Adrenal gland (tissue), 5 donors: ENCODE measurements at regions not wholly inside any gene's neighbourhood (a gene's known extent, or its start where the extent isn't known, plus 50 kb on each side); places are given as distances from the start of the nearest gene placed in this dataset.

ENCODE experiments used
- POLR2A ChIP-seq, 2 donors: fragments of 450-650 bp; IDR thresholded peaks; one replicate each; pipeline ENCODE4 v1.6.1; 2017; ENCODE audit warnings: antibody characterized with exemption in 2 of 2, mild to moderate bottlenecking in 2 of 2, moderate library complexity in 1 of 2
- TF ChIP-seq, protein P1 (sequence below), 6 experiments: fragments of 450-650 bp in 4 of 6; fragments of 200-600 bp in 2 of 6; sonication (generic) in 1 of 6; IDR thresholded peaks; 1 replicate in 5 of 6; 2 replicates in 1 of 6; pipeline versions ENCODE4 v1.5.1 to v1.8.0; 2016 to 2021; ENCODE audit warnings: antibody characterized with exemption in 6 of 6, mild to moderate bottlenecking in 2 of 6, moderate library complexity in 1 of 6
- donor health status: DM: no; HTN: no; CAD: no.

GRCh38 chr16:11488304-11488703, 98.4 kb downstream of the LITAF start:
- TF ChIP-seq POLR2A (IDR thresholded peaks at IDR 0.05), result no peak
- TF ChIP-seq, protein P1, sequence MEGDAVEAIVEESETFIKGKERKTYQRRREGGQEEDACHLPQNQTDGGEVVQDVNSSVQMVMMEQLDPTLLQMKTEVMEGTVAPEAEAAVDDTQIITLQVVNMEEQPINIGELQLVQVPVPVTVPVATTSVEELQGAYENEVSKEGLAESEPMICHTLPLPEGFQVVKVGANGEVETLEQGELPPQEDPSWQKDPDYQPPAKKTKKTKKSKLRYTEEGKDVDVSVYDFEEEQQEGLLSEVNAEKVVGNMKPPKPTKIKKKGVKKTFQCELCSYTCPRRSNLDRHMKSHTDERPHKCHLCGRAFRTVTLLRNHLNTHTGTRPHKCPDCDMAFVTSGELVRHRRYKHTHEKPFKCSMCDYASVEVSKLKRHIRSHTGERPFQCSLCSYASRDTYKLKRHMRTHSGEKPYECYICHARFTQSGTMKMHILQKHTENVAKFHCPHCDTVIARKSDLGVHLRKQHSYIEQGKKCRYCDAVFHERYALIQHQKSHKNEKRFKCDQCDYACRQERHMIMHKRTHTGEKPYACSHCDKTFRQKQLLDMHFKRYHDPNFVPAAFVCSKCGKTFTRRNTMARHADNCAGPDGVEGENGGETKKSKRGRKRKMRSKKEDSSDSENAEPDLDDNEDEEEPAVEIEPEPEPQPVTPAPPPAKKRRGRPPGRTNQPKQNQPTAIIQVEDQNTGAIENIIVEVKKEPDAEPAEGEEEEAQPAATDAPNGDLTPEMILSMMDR (IDR thresholded peaks at IDR 0.05), result no peak
